Rectal smooth muscle tissue (tissue), 1 donor: ENCODE measurements at regions not wholly inside any gene's neighbourhood (a gene's known extent, or its start where the extent isn't known, plus 50 kb on each side); places are given as distances from the start of the nearest gene placed in this dataset.
"Not testable (repeated sequence)": the region's sequence is repeated elsewhere in the genome, so short reads cannot be mapped to it uniquely, and the experiment has no call there.

ENCODE experiments used
- H3K27ac ChIP-seq: one replicate; pipeline ENCODE4 v1.7.0; 2013; ENCODE audit warnings: low read depth, low read length, inconsistent platforms
- H3K27me3 ChIP-seq: one replicate; pipeline ENCODE4 v1.7.0; 2013; ENCODE audit warnings: low read length; ENCODE audit not compliant: control insufficient read depth, insufficient read depth
- H3K36me3 ChIP-seq: one replicate; pipeline ENCODE4 v1.7.0; 2013; ENCODE audit warnings: low read length; ENCODE audit not compliant: control insufficient read depth, insufficient read depth
- H3K4me1 ChIP-seq: one replicate; pipeline ENCODE4 v1.7.0; 2013; ENCODE audit warnings: low read length; ENCODE audit not compliant: control insufficient read depth, insufficient read depth
- H3K4me3 ChIP-seq: one replicate; pipeline ENCODE4 v1.7.0; 2013; ENCODE audit warnings: low read length
- H3K9ac ChIP-seq: one replicate; pipeline ENCODE4 v1.7.0; 2013; ENCODE audit warnings: low read length

- no peak overlapping the region for H3K27ac ChIP-seq
- H3K36me3 ChIP-seq, result no peaks in the 10 kb centered on the region
- H3K4me1 ChIP-seq, result no peaks in the 10 kb centered on the region
- H3K4me3 ChIP-seq, result no peak overlapping the region
- H3K9ac ChIP-seq, result no peak overlapping the region
- no peaks in the 10 kb centered on the region for H3K27me3 ChIP-seq
These were observed 2029.3 kb downstream of the MRPL39 start for GRCh38 chr21:23578027-23578426.

- Histone ChIP-seq H3K27me3 (no peaks in the 10 kb centered on the region), H3K27ac (no peak overlapping the region), H3K4me1 (no peaks in the 10 kb centered on the region), H3K9ac (no peak overlapping the region), H3K36me3 (no peaks in the 10 kb centered on the region), H3K4me3 (no peak overlapping the region)
These were observed 2032.3 kb downstream of the MRPL39 start for GRCh38 chr21:23574932-23575331.

- H3K27me3 ChIP-seq, H3K36me3 ChIP-seq, H3K9ac ChIP-seq, H3K4me3 ChIP-seq, H3K27ac ChIP-seq, H3K4me1 ChIP-seq: not testable (repeated sequence)
These were observed 2058.4 kb downstream of the MRPL39 start for GRCh38 chr21:23548924-23549323.

- H3K4me3 ChIP-seq, result no peak overlapping the region
These were observed 2063.9 kb downstream of the MRPL39 start for GRCh38 chr21:23543333-23543732.

GRCh38 chr21:23542097-23542496 lies 2065.2 kb downstream of the MRPL39 start:
- Histone ChIP-seq H3K27ac (no peak overlapping the region), H3K4me3 (no peak overlapping the region), H3K27me3 (no peaks in the 10 kb centered on the region), H3K36me3 (no peaks in the 10 kb centered on the region), H3K9ac (no peak overlapping the region), H3K4me1 (no peaks in the 10 kb centered on the region)

More at GRCh38 chr21:23543333-23543732, 2063.9 kb downstream of the MRPL39 start:
- Histone ChIP-seq H3K9ac (no peak overlapping the region), H3K27me3 (no peaks in the 10 kb centered on the region), H3K27ac (no peak overlapping the region), H3K36me3 (no peaks in the 10 kb centered on the region), H3K4me1 (no peaks in the 10 kb centered on the region)

- Histone ChIP-seq H3K27me3 (no peaks in the 10 kb centered on the region), H3K27ac (no peak overlapping the region), H3K4me1 (no peaks in the 10 kb centered on the region), H3K4me3 (no peak overlapping the region), H3K36me3 (no peaks in the 10 kb centered on the region), H3K9ac (no peak overlapping the region)
These were observed 2065.7 kb downstream of the MRPL39 start for GRCh38 chr21:23541571-23541970.

- H3K27ac ChIP-seq, result no peak overlapping the region
- no peak overlapping the region for H3K9ac ChIP-seq
- H3K4me3 ChIP-seq, result no peak overlapping the region
- H3K4me1 ChIP-seq, result no peaks in the 10 kb centered on the region
- no peaks in the 10 kb centered on the region for H3K36me3 ChIP-seq
- H3K27me3 ChIP-seq, result no peaks in the 10 kb centered on the region
These were observed 2072.4 kb downstream of the MRPL39 start for GRCh38 chr21:23534850-23535249.

GRCh38 chr21:23531444-23531843 lies 2075.8 kb downstream of the MRPL39 start:
- Histone ChIP-seq H3K9ac (no peak overlapping the region), H3K4me3 (no peak overlapping the region), H3K27ac (no peak overlapping the region), H3K27me3 (no peaks in the 10 kb centered on the region), H3K36me3 (no peaks in the 10 kb centered on the region), H3K4me1 (no peaks in the 10 kb centered on the region)

- Histone ChIP-seq H3K27me3 (no peaks in the 10 kb centered on the region), H3K4me3 (no peak overlapping the region), H3K36me3 (no peaks in the 10 kb centered on the region), H3K9ac (no peak overlapping the region), H3K27ac (no peak overlapping the region), H3K4me1 (no peaks in the 10 kb centered on the region)
These were observed 2082.6 kb downstream of the MRPL39 start for GRCh38 chr21:23524685-23525084.

GRCh38 chr21:23522751-23523150 lies 2084.5 kb downstream of the MRPL39 start:
- no peak overlapping the region for H3K27ac ChIP-seq
- no peaks in the 10 kb centered on the region for H3K27me3 ChIP-seq
- H3K4me1 ChIP-seq, result no peaks in the 10 kb centered on the region
- no peak overlapping the region for H3K4me3 ChIP-seq
- no peak overlapping the region for H3K9ac ChIP-seq
- H3K36me3 ChIP-seq, result no peaks in the 10 kb centered on the region

GRCh38 chr21:23507501-23507900 lies 2099.8 kb downstream of the MRPL39 start:
- H3K36me3 ChIP-seq, result no peaks in the 10 kb centered on the region
- H3K4me1 ChIP-seq, result no peaks in the 10 kb centered on the region
- H3K27ac ChIP-seq, result no peak overlapping the region
- H3K27me3 ChIP-seq, result no peaks in the 10 kb centered on the region
- no peak overlapping the region for H3K9ac ChIP-seq
- H3K4me3 ChIP-seq, result no peak overlapping the region

GRCh38 chr21:23496729-23497128 lies 2110.6 kb downstream of the MRPL39 start:
- no peak overlapping the region for H3K9ac ChIP-seq
- no peaks in the 10 kb centered on the region for H3K36me3 ChIP-seq
- H3K27ac ChIP-seq, result no peak overlapping the region
- H3K27me3 ChIP-seq, result no peaks in the 10 kb centered on the region
- H3K4me3 ChIP-seq, result no peak overlapping the region
- no peaks in the 10 kb centered on the region for H3K4me1 ChIP-seq

- Histone ChIP-seq H3K4me3 (no peak overlapping the region), H3K9ac (no peak overlapping the region), H3K27ac (no peak overlapping the region), H3K27me3 (no peaks in the 10 kb centered on the region), H3K36me3 (no peaks in the 10 kb centered on the region), H3K4me1 (no peaks in the 10 kb centered on the region)
These were observed 2119.0 kb downstream of the MRPL39 start for GRCh38 chr21:23488245-23488644.
